ENCODE measurements at regions not wholly inside any gene's neighbourhood (a gene's known extent, or its start where the extent isn't known, plus 50 kb on each side); places are given as distances from the start of the nearest gene placed in this dataset.

GRCh38 chr13:27014406-27015359 is 156.9 kb downstream of the USP12 start:
- no peak for DNase-seq

GRCh38 chr13:27012482-27013197 is 159.0 kb downstream of the USP12 start:
- DNase-seq = no peak

GRCh38 chr13:27011661-27012060 is 159.9 kb downstream of the USP12 start:
- no peak for DNase-seq

- no peak for DNase-seq
Measured at GRCh38 chr13:27008733-27009132, 162.9 kb downstream of the USP12 start.

- DNase-seq = no peak
Measured at GRCh38 chr13:27007166-27007565, 164.4 kb downstream of the USP12 start.

GRCh38 chr13:27006519-27007161 is 165.0 kb downstream of the USP12 start:
- peak in 1 of 2 experiments; percentile 38 for DNase-seq

- no peak for DNase-seq
Measured at GRCh38 chr13:27005976-27006518, 165.6 kb downstream of the USP12 start.

- no peak for DNase-seq
Measured at GRCh38 chr13:27005556-27005955, 166.1 kb downstream of the USP12 start.

- no peak for DNase-seq
Measured at GRCh38 chr13:27004866-27005265, 166.7 kb downstream of the USP12 start.

- DNase-seq = no peak
Measured at GRCh38 chr13:27004326-27004725, 167.3 kb downstream of the USP12 start.

- DNase-seq = no peak
Measured at GRCh38 chr13:27001705-27002104, 169.9 kb downstream of the USP12 start.

GRCh38 chr13:27000686-27001085 is 170.9 kb downstream of the USP12 start:
- no peak for DNase-seq

- no peak for DNase-seq
Measured at GRCh38 chr13:26999499-26999898, 172.1 kb downstream of the USP12 start.

GRCh38 chr13:26998292-26998691 is 173.3 kb downstream of the USP12 start:
- no peak for DNase-seq

GRCh38 chr13:26996965-26997752 is 174.5 kb downstream of the USP12 start:
- DNase-seq = no peak

GRCh38 chr13:26995159-26995558 is 176.5 kb downstream of the USP12 start:
- no peak for DNase-seq

- DNase-seq = no peak
Measured at GRCh38 chr13:26993780-26994179, 177.8 kb downstream of the USP12 start.

- no peak for DNase-seq
Measured at GRCh38 chr13:26992951-26993719, 178.5 kb downstream of the USP12 start.

GRCh38 chr13:26991508-26992181 is 180.0 kb downstream of the USP12 start:
- no peak for DNase-seq

GRCh38 chr13:26989957-26990713 is 181.5 kb downstream of the USP12 start:
- no peak for DNase-seq
